GM12874 (cell line): ENCODE measurements at regions not wholly inside any gene's neighbourhood (a gene's known extent, or its start where the extent isn't known, plus 50 kb on each side); places are given as distances from the start of the nearest gene placed in this dataset.

Experiments
- TF ChIP-seq, protein P1 (sequence below): IDR thresholded peaks from 2 replicates; pipeline ENCODE4 v1.5.1; 2011; ENCODE audit warnings: low read depth, mild to moderate bottlenecking, control low read depth, low read length, moderate library complexity; ENCODE audit not compliant: insufficient read depth

DNA sequence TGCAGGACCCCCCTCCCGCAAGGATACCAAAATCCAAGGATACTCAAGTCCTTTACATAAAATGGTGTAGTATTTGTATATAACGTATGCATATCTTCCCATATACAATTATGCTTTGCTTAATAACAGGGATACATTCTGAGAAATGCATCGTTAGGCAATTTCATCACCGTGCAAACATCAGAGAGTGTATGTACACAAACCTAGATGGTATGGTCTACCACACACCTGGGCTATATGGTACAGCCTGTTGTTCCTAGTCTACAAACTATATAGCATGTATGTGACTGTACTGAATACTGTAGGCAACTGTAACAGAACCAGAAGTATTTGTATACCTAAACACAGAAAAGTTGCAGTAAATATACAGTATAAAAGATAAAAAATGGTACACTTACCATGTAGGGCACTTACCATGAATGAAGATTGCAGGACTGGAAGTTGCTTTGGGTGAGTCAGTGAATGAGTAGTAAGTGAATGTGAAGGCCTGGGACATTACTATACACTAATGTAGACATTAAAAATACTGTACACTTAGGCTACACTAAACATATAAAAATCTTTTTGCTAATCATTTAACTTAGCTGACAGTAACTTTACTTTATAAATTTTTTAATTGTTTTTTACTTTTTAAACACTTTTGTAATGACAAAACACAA is 141.1 kb downstream of the SLC41A2 start:
- TF ChIP-seq, protein P1, sequence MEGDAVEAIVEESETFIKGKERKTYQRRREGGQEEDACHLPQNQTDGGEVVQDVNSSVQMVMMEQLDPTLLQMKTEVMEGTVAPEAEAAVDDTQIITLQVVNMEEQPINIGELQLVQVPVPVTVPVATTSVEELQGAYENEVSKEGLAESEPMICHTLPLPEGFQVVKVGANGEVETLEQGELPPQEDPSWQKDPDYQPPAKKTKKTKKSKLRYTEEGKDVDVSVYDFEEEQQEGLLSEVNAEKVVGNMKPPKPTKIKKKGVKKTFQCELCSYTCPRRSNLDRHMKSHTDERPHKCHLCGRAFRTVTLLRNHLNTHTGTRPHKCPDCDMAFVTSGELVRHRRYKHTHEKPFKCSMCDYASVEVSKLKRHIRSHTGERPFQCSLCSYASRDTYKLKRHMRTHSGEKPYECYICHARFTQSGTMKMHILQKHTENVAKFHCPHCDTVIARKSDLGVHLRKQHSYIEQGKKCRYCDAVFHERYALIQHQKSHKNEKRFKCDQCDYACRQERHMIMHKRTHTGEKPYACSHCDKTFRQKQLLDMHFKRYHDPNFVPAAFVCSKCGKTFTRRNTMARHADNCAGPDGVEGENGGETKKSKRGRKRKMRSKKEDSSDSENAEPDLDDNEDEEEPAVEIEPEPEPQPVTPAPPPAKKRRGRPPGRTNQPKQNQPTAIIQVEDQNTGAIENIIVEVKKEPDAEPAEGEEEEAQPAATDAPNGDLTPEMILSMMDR = no peak

GRCh38 chr12:104815935-104816334 is 142.2 kb downstream of the SLC41A2 start:
- TF ChIP-seq, protein P1 = no peak

GRCh38 chr12:104814944-104815343 is 143.1 kb downstream of the SLC41A2 start:
- TF ChIP-seq, protein P1 = no peak
